Sigmoid colon (tissue), 6 donors: ENCODE measurements at regions not wholly inside any gene's neighbourhood (a gene's known extent, or its start where the extent isn't known, plus 50 kb on each side); places are given as distances from the start of the nearest gene placed in this dataset.

Experiments used
- DNase-seq: peaks from one replicate; pipeline ENCODE4 v3.0.0-alpha.2; 2019
- H3K27ac ChIP-seq, 4 donors: fragments of 200-600 bp; sonication (generic); one replicate each; pipeline ENCODE4 v1.5.1; 2016 to 2019; ENCODE audit warnings: mild to moderate bottlenecking in 1 of 4
- H3K27me3 ChIP-seq, 3 donors: fragments of 200-600 bp; sonication (generic); one replicate each; pipeline ENCODE4 v1.5.1; 2019; ENCODE audit warnings: mild to moderate bottlenecking in 1 of 3
- H3K36me3 ChIP-seq, 4 donors: fragments of 200-600 bp; sonication (generic); one replicate each; pipeline ENCODE4 v1.5.1; 2016 to 2019
- H3K4me1 ChIP-seq, 4 donors: fragments of 200-600 bp; sonication (generic); one replicate each; pipeline ENCODE4 v1.5.1; 2017 to 2019
- H3K4me3 ChIP-seq, 4 donors: fragments of 200-600 bp; sonication (generic); one replicate each; pipeline ENCODE4 v1.5.1; 2017 to 2019; ENCODE audit warnings: mild to moderate bottlenecking in 2 of 4, moderate library complexity in 1 of 4
- H3K9me3 ChIP-seq, 4 donors: fragments of 200-600 bp in 3 of 4; sonication (generic) in 3 of 4; one replicate each; pipeline versions ENCODE4 v1.5.1 to v1.6.1; 2013 to 2019
- CTCF ChIP-seq, 4 experiments: fragments of 450-650 bp in 3 of 4; fragments of 200-600 bp in 1 of 4; IDR thresholded peaks; one replicate each; pipeline ENCODE4 v1.5.1; 2016 to 2019; ENCODE audit warnings: antibody characterized with exemption in 4 of 4, mild to moderate bottlenecking in 3 of 4, moderate library complexity in 2 of 4
- EP300 ChIP-seq, 4 donors: sonication (generic); formaldehyde crosslinking; IDR thresholded peaks; one replicate each; pipeline ENCODE4 v1.6.1; 2017; ENCODE audit warnings: antibody characterized with exemption in 4 of 4
- POLR2A ChIP-seq, 2 donors: fragments of 450-650 bp; IDR thresholded peaks; one replicate each; pipeline ENCODE4 v1.6.1; 2016; ENCODE audit warnings: antibody characterized with exemption in 2 of 2, mild to moderate bottlenecking in 2 of 2, moderate library complexity in 2 of 2
- POLR2AphosphoS5 ChIP-seq, 4 donors: sonication (generic); formaldehyde crosslinking; IDR thresholded peaks; one replicate each; pipeline ENCODE4 v1.6.1; 2017; ENCODE audit warnings: antibody characterized with exemption in 4 of 4
- WGBS, 2 donors: extraction: QIAGEN DNeasy Blood & Tissue Kit; methylation state at CpG; one replicate each; pipeline ENCODE4 v1.1.7; 2013; 5-methylcytosine and 5-hydroxymethylcytosine counted together
- intact Hi-C: fragments of 100-400 bp; cut with DNase I; formaldehyde crosslinking; loops from one replicate; pipeline ENCODE4 v1.15.1; 2023
- donor health status: healthy with polysubstance abuse.
- donor health status: healthy.

GRCh38 chr11:131290185-131290584, 80.2 kb upstream of the NTM start:
- TF ChIP-seq EP300 (IDR thresholded peaks at IDR 0.05), result no peak
- no peak for TF ChIP-seq POLR2A (IDR thresholded peaks at IDR 0.05)
- no peak for TF ChIP-seq POLR2AphosphoS5 (IDR thresholded peaks at IDR 0.05)
- no peak for TF ChIP-seq CTCF (IDR thresholded peaks at IDR 0.05)
- Histone ChIP-seq H3K27me3 (no peaks in the 10 kb centered on the region), H3K36me3 (no peaks in the 10 kb centered on the region), H3K4me3 (no peak overlapping the region), H3K9me3 (no peaks in the 10 kb centered on the region), H3K4me1 (no peaks in the 10 kb centered on the region), H3K27ac (no peak overlapping the region)
- intact Hi-C loops, result no loop called here
- no peak for DNase-seq
- 41 to 57% methylated on average over 3 of the region's 3 CpGs for WGBS, 2 donors

- H3K4me3 ChIP-seq, result no peak overlapping the region
- TF ChIP-seq POLR2AphosphoS5 (IDR thresholded peaks at IDR 0.05), result no peak
- no peak for TF ChIP-seq CTCF (IDR thresholded peaks at IDR 0.05)
- no peak for TF ChIP-seq POLR2A (IDR thresholded peaks at IDR 0.05)
- no peak for TF ChIP-seq EP300 (IDR thresholded peaks at IDR 0.05)
- WGBS, 2 donors, result 81 to 87% methylated on average over 5 of the region's 5 CpGs
- no peak overlapping the region for H3K27ac ChIP-seq
- no peaks in the 10 kb centered on the region for H3K36me3 ChIP-seq
- H3K9me3 ChIP-seq, result no peaks in the 10 kb centered on the region
- no peaks in the 10 kb centered on the region for H3K27me3 ChIP-seq
- no peak for DNase-seq
- intact Hi-C loops, result no loop called here
- H3K4me1 ChIP-seq, result no peaks in the 10 kb centered on the region
Observed at GRCh38 chr11:131295986-131296385, 74.4 kb upstream of the NTM start.

- intact Hi-C loops, result no loop called here
- TF ChIP-seq POLR2AphosphoS5 (IDR thresholded peaks at IDR 0.05) (no peak), CTCF (IDR thresholded peaks at IDR 0.05) (no peak), POLR2A (IDR thresholded peaks at IDR 0.05) (no peak), EP300 (IDR thresholded peaks at IDR 0.05) (no peak)
- Histone ChIP-seq H3K4me1 (no peaks in the 10 kb centered on the region), H3K9me3 (no peaks in the 10 kb centered on the region), H3K36me3 (no peaks in the 10 kb centered on the region), H3K4me3 (no peak overlapping the region), H3K27me3 (no peaks in the 10 kb centered on the region), H3K27ac (no peak overlapping the region)
- 71 to 81% methylated on average over 6 of the region's 6 CpGs for WGBS, 2 donors
- DNase-seq, result no peak
Observed at GRCh38 chr11:131297441-131297840, 73.0 kb upstream of the NTM start.

GRCh38 chr11:131299598-131300438, 70.6 kb upstream of the NTM start:
- H3K27ac ChIP-seq, result no peak overlapping the region
- H3K4me3 ChIP-seq, result no peak overlapping the region
- no peak for DNase-seq
- no peak for TF ChIP-seq POLR2A (IDR thresholded peaks at IDR 0.05)
- TF ChIP-seq CTCF (IDR thresholded peaks at IDR 0.05), result no peak
- no peak for TF ChIP-seq POLR2AphosphoS5 (IDR thresholded peaks at IDR 0.05)
- no peak for TF ChIP-seq EP300 (IDR thresholded peaks at IDR 0.05)
- no peaks in the 10 kb centered on the region for H3K36me3 ChIP-seq
- H3K9me3 ChIP-seq, result no peaks in the 10 kb centered on the region
- H3K27me3 ChIP-seq, result no peaks in the 10 kb centered on the region
- intact Hi-C loops, result no loop called here
- 46 to 64% methylated on average over 13 of the region's 13 CpGs for WGBS, 2 donors
- H3K4me1 ChIP-seq, result no peaks in the 10 kb centered on the region

GRCh38 chr11:131300439-131300717, 70.0 kb upstream of the NTM start:
- no peak for TF ChIP-seq POLR2AphosphoS5 (IDR thresholded peaks at IDR 0.05)
- TF ChIP-seq EP300 (IDR thresholded peaks at IDR 0.05), result no peak
- no peak for TF ChIP-seq CTCF (IDR thresholded peaks at IDR 0.05)
- TF ChIP-seq POLR2A (IDR thresholded peaks at IDR 0.05), result no peak
- Histone ChIP-seq H3K4me3 (no peak overlapping the region), H3K4me1 (no peaks in the 10 kb centered on the region), H3K27ac (no peak overlapping the region), H3K36me3 (no peaks in the 10 kb centered on the region), H3K9me3 (no peaks in the 10 kb centered on the region), H3K27me3 (no peaks in the 10 kb centered on the region)
- WGBS, 2 donors, result 80 to 82% methylated on average over 10 of the region's 10 CpGs
- no peak for DNase-seq
- intact Hi-C loops, result no loop called here
